Cardiac muscle cell (in vitro differentiated cells and primary cell): ENCODE measurements at regions not wholly inside any gene's neighbourhood (a gene's known extent, or its start where the extent isn't known, plus 50 kb on each side); places are given as distances from the start of the nearest gene placed in this dataset.

ENCODE experiments used
- DNase-seq, 2 donors: peaks; one replicate each; pipeline versions ENCODE4 v3.0.0 to v3.0.0-alpha.2; 2010 to 2017; ENCODE audit warnings: low read depth in 1 of 2, low spot score in 1 of 2
- H3K27ac ChIP-seq: fragments of 200-600 bp; sonication (generic); 2 replicates; pipeline ENCODE4 v1.5.1; 2016
- H3K27me3 ChIP-seq: fragments of 200-600 bp; sonication (generic); 2 replicates; pipeline ENCODE4 v1.6.0; 2016; ENCODE audit warnings: control low read depth
- H3K36me3 ChIP-seq: fragments of 200-600 bp; sonication (generic); 2 replicates; pipeline ENCODE4 v1.5.1; 2016; ENCODE audit warnings: control low read depth
- H3K4me1 ChIP-seq: fragments of 200-600 bp; sonication (generic); 2 replicates; pipeline ENCODE4 v1.8.1; 2017; ENCODE audit warnings: low read depth, mild to moderate bottlenecking, mixed run types
- H3K4me3 ChIP-seq: fragments of 200-600 bp; sonication (generic); 2 replicates; pipeline ENCODE4 v1.5.1; 2016; ENCODE audit warnings: mild to moderate bottlenecking
- H3K9me3 ChIP-seq: fragments of 200-600 bp; sonication (generic); 2 replicates; pipeline ENCODE4 v1.5.1; 2017; ENCODE audit warnings: low read depth, mild to moderate bottlenecking, control low read depth
- CTCF ChIP-seq: IDR thresholded peaks from 2 replicates; pipeline ENCODE4 v1.5.1; 2012; ENCODE audit warnings: low read depth, mild to moderate bottlenecking, low read length

- no peak overlapping the region for H3K4me3 ChIP-seq
- H3K4me1 ChIP-seq, result peaks cover 9% of the 10 kb centered on the region
- H3K9me3 ChIP-seq, result no peaks in the 10 kb centered on the region
- no peak for TF ChIP-seq CTCF
- H3K27ac ChIP-seq, result no peak overlapping the region
- no peaks in the 10 kb centered on the region for H3K27me3 ChIP-seq
- no peaks in the 10 kb centered on the region for H3K36me3 ChIP-seq
- no peak for DNase-seq
Measured at GRCh38 chr4:11155208-11155867, 273.4 kb downstream of the HS3ST1 start.

- H3K27ac ChIP-seq, result no peak overlapping the region
- H3K36me3 ChIP-seq, result no peaks in the 10 kb centered on the region
- no peak for TF ChIP-seq CTCF
- peaks cover 9% of the 10 kb centered on the region for H3K4me1 ChIP-seq
- no peaks in the 10 kb centered on the region for H3K27me3 ChIP-seq
- H3K4me3 ChIP-seq, result no peak overlapping the region
- DNase-seq, result no peak
- no peaks in the 10 kb centered on the region for H3K9me3 ChIP-seq
Measured at GRCh38 chr4:11153171-11153750, 275.4 kb downstream of the HS3ST1 start.

GRCh38 chr4:11152684-11153083 lies 276.0 kb downstream of the HS3ST1 start:
- DNase-seq, result peak in 1 of 2 donors; percentile 2
- H3K27me3 ChIP-seq, result no peaks in the 10 kb centered on the region
- H3K4me1 ChIP-seq, result peaks cover 9% of the 10 kb centered on the region
- H3K27ac ChIP-seq, result no peak overlapping the region
- TF ChIP-seq CTCF, result no peak
- no peaks in the 10 kb centered on the region for H3K9me3 ChIP-seq
- H3K36me3 ChIP-seq, result no peaks in the 10 kb centered on the region
- no peak overlapping the region for H3K4me3 ChIP-seq

- Histone ChIP-seq H3K4me3 (no peak overlapping the region), H3K9me3 (no peaks in the 10 kb centered on the region), H3K27ac (no peak overlapping the region), H3K36me3 (no peaks in the 10 kb centered on the region), H3K27me3 (no peaks in the 10 kb centered on the region), H3K4me1 (peaks cover 9% of the 10 kb centered on the region)
- DNase-seq, result no peak
- TF ChIP-seq CTCF, result no peak
Measured at GRCh38 chr4:11151500-11151899, 277.2 kb downstream of the HS3ST1 start.

DNA sequence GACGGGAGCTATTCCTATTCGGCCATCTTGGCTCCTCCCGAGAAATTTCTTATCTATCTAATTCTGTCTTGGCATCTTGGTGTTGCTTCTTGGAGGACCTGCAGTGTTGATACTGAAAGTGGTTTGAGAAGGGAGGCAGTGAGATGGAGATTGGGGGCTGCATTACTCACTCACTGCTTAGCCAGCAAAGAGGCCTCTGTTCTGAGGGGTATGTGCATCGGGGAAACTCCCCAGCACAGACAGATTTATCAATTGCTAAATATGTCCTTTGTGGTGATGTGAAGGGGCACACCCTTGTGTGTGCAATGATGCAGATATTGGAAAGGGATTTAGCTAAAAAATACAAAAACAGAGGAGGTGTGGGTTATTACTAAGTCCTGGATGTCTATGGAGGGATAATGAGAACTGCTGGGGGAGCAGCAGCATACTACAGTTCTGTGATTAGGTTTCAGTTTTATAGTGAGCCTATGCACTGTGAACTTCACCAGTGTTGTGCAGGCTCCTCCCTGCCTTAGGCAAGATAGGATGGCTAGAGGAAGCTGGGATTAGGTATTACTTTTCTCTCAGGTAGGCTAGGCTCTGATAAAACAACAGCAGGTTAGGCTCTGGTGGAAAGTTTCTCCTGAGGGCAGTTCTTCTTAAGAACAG lies 279.0 kb downstream of the HS3ST1 start:
- Histone ChIP-seq H3K9me3 (no peaks in the 10 kb centered on the region), H3K27me3 (no peaks in the 10 kb centered on the region), H3K4me1 (peaks cover 9% of the 10 kb centered on the region), H3K36me3 (no peaks in the 10 kb centered on the region), H3K27ac (no peak overlapping the region), H3K4me3 (no peak overlapping the region)
- no peak for DNase-seq
- no peak for TF ChIP-seq CTCF
